ENCODE measurements at regions not wholly inside any gene's neighbourhood (a gene's known extent, or its start where the extent isn't known, plus 50 kb on each side); places are given as distances from the start of the nearest gene placed in this dataset.

DNA sequence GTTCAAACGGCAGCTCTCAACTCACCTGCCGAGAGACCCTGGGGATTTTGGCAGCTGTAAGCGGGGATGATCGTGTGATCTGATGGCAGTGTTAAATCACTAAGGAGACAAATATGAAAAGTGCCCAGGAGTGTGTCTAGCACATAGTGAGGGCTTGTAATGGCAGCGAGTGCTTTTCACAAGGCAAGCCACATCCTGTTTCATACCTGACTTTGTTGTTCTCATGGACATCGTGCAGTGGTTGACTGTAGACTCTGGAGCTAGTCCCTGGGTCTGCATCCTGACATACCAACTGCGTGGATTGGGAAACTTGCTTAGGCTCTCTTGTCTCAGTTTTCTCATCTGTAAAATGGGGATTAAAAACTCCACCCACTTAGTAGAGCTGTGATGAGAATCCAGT, 148.5 kb downstream of the VRK1 start:
- TF ChIP-seq, protein P1, sequence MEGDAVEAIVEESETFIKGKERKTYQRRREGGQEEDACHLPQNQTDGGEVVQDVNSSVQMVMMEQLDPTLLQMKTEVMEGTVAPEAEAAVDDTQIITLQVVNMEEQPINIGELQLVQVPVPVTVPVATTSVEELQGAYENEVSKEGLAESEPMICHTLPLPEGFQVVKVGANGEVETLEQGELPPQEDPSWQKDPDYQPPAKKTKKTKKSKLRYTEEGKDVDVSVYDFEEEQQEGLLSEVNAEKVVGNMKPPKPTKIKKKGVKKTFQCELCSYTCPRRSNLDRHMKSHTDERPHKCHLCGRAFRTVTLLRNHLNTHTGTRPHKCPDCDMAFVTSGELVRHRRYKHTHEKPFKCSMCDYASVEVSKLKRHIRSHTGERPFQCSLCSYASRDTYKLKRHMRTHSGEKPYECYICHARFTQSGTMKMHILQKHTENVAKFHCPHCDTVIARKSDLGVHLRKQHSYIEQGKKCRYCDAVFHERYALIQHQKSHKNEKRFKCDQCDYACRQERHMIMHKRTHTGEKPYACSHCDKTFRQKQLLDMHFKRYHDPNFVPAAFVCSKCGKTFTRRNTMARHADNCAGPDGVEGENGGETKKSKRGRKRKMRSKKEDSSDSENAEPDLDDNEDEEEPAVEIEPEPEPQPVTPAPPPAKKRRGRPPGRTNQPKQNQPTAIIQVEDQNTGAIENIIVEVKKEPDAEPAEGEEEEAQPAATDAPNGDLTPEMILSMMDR (IDR thresholded peaks at IDR 0.05; ENCODE audit: insufficient read depth, low read depth, low read length) = no peak
- no peak for TF ChIP-seq EZH2 (IDR thresholded peaks at IDR 0.05; ENCODE audit: insufficient read depth, low read length)

Data from astrocyte (in vitro differentiated cells and primary cell).